ENCODE measurements at regions not wholly inside any gene's neighbourhood (a gene's known extent, or its start where the extent isn't known, plus 50 kb on each side); places are given as distances from the start of the nearest gene placed in this dataset.

DNA sequence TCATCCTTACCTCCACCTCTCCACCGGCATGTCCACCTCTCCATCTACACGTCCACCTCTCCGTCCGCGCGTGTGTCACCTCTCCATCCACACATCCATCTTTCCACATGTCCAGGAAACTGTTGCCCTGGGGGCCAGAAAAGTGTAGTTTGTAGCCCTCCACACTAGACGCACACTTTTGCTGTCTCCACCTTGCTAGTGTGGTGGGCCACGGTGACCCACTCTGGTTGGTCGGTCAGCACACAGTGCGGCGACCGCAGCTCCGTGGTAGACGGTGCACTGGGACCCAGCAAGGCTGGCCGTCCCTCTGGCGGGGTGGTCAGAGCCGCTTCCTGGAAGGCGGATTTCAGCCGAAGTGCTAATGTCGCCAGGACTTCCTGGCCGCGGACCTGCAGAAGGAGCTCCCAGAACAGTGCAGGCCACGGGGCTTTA lies 268.6 kb downstream of the DLL1 start:
- H3K4me3 Mint-ChIP-seq: peak overlapping the region; percentile 64 to 82
- Histone ChIP-seq H3K9me3 (replicated peaks in 1 of 2; ENCODE audit: control insufficient read depth in 1 of 2, insufficient read depth in 1 of 2, low read length in 2 of 2) (peaks cover 0 to 4% of the 10 kb centered on the region in 2 donors), H3K4me2 (replicated peaks; ENCODE audit: extremely low read depth, low read length, poor library complexity, severe bottlenecking) (no peak overlapping the region), H2AFZ (ENCODE audit: insufficient read depth, low read depth, low read length, poor library complexity, severe bottlenecking) (no peak overlapping the region), H3K4me3 (replicated peaks in 1 of 3; ENCODE audit: low read depth in 2 of 3, low read length in 3 of 3) (no peak overlapping the region), H3K27ac (ENCODE audit: low read depth in 1 of 2, low read length in 2 of 2) (no peak overlapping the region), H3K4me1 (ENCODE audit: control insufficient read depth in 1 of 2, insufficient read depth in 2 of 2, low read length in 2 of 2) (peaks cover 17 to 21% of the 10 kb centered on the region in 2 donors), H3K36me3 (replicated peaks in 1 of 2; ENCODE audit: control insufficient read depth in 1 of 2, insufficient read depth in 2 of 2, low read length in 2 of 2) (no peaks in the 10 kb centered on the region), H3K79me2 (ENCODE audit: insufficient read depth, low read length) (no peaks in the 10 kb centered on the region), H3K27me3 (ENCODE audit: control insufficient read depth in 2 of 2, insufficient read depth in 2 of 2, low read length in 2 of 2) (peaks cover 0 to 16% of the 10 kb centered on the region in 2 donors), H4K20me1 (ENCODE audit: insufficient read depth, low read length) (no peaks in the 10 kb centered on the region), H3K9ac (ENCODE audit: insufficient read depth, low read length, poor library complexity, severe bottlenecking) (no peak overlapping the region)
- TF ChIP-seq, protein P1, sequence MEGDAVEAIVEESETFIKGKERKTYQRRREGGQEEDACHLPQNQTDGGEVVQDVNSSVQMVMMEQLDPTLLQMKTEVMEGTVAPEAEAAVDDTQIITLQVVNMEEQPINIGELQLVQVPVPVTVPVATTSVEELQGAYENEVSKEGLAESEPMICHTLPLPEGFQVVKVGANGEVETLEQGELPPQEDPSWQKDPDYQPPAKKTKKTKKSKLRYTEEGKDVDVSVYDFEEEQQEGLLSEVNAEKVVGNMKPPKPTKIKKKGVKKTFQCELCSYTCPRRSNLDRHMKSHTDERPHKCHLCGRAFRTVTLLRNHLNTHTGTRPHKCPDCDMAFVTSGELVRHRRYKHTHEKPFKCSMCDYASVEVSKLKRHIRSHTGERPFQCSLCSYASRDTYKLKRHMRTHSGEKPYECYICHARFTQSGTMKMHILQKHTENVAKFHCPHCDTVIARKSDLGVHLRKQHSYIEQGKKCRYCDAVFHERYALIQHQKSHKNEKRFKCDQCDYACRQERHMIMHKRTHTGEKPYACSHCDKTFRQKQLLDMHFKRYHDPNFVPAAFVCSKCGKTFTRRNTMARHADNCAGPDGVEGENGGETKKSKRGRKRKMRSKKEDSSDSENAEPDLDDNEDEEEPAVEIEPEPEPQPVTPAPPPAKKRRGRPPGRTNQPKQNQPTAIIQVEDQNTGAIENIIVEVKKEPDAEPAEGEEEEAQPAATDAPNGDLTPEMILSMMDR (IDR thresholded peaks at IDR 0.05): no peak
- H3K27ac Mint-ChIP-seq: no peak overlapping the region
- peaks cover 2 to 3% of the 10 kb centered on the region in 2 donors for H3K36me3 Mint-ChIP-seq
- H3K27me3 Mint-ChIP-seq (ENCODE audit: low read depth in 3 of 3): peaks cover 12 to 30% (median 21%) of the 10 kb centered on the region in 3 donors
- peaks cover 0 to 3% (median 1%) of the 10 kb centered on the region in 7 donors for H3K9me3 Mint-ChIP-seq
- WGBS (ENCODE audit: insufficient coverage): 96% methylated on average over 15 of the region's 23 CpGs
- no peak for DNase-seq
- intact Hi-C loops (cut with micrococcal nuclease): no loop called here
- H3K4me1 Mint-ChIP-seq: peaks cover 38% of the 10 kb centered on the region

DNA sequence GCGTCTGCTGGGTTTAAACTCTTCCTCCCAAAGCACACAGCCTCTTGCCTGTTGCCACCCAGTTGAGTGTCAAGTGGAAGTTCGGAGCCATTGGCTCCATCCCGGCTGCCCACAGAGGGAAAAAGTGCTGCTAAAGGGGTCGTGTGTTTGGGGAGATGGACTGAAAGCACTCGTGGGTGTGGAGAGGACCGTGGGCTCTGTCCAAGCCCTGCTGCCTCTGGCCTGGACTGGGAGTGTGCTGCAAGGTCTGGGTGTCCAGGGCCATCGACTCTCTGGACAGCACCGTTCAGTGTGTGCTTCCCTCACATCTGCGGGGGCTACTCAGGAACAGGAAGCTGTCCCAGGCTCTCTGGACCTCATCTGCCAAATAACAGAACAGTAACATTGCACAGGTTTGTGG lies 269.3 kb downstream of the DLL1 start:
- no peaks in the 10 kb centered on the region for H4K20me1 ChIP-seq (ENCODE audit: insufficient read depth, low read length)
- H3K4me3 ChIP-seq (replicated peaks in 1 of 3; ENCODE audit: low read depth in 2 of 3, low read length in 3 of 3): no peak overlapping the region

More for the DNA sequence above, 269.3 kb downstream of the DLL1 start:
- H3K27ac Mint-ChIP-seq: peak overlapping the region in 1 of 7 donors; percentile 65
- Histone ChIP-seq H3K9me3 (replicated peaks in 1 of 2; ENCODE audit: control insufficient read depth in 1 of 2, insufficient read depth in 1 of 2, low read length in 2 of 2) (peaks cover 0 to 4% of the 10 kb centered on the region in 2 donors), H3K27ac (ENCODE audit: low read depth in 1 of 2, low read length in 2 of 2) (no peak overlapping the region), H3K9ac (ENCODE audit: insufficient read depth, low read length, poor library complexity, severe bottlenecking) (no peak overlapping the region), H3K4me1 (ENCODE audit: control insufficient read depth in 1 of 2, insufficient read depth in 2 of 2, low read length in 2 of 2) (peaks cover 18 to 25% of the 10 kb centered on the region in 2 donors), H3K36me3 (replicated peaks in 1 of 2; ENCODE audit: control insufficient read depth in 1 of 2, insufficient read depth in 2 of 2, low read length in 2 of 2) (no peaks in the 10 kb centered on the region), H3K27me3 (ENCODE audit: control insufficient read depth in 2 of 2, insufficient read depth in 2 of 2, low read length in 2 of 2) (peaks cover 0 to 16% of the 10 kb centered on the region in 2 donors), H3K4me2 (replicated peaks; ENCODE audit: extremely low read depth, low read length, poor library complexity, severe bottlenecking) (no peak overlapping the region), H3K79me2 (ENCODE audit: insufficient read depth, low read length) (no peaks in the 10 kb centered on the region), H2AFZ (ENCODE audit: insufficient read depth, low read depth, low read length, poor library complexity, severe bottlenecking) (no peak overlapping the region)
- H3K9me3 Mint-ChIP-seq: peaks cover 0 to 3% (median 1%) of the 10 kb centered on the region in 7 donors
- H3K36me3 Mint-ChIP-seq: peaks cover 2 to 3% of the 10 kb centered on the region in 2 donors
- H3K27me3 Mint-ChIP-seq (ENCODE audit: low read depth in 3 of 3): peaks cover 12 to 30% (median 21%) of the 10 kb centered on the region in 3 donors
- intact Hi-C loops (cut with micrococcal nuclease): no loop called here
- H3K4me1 Mint-ChIP-seq: peaks cover 43% of the 10 kb centered on the region
- TF ChIP-seq, protein P1 (IDR thresholded peaks at IDR 0.05): no peak
- H3K4me3 Mint-ChIP-seq: peak overlapping the region; percentile 64 to 82
- no peak for DNase-seq
- 82% methylated on average over 4 of the region's 9 CpGs for WGBS (ENCODE audit: insufficient coverage)

Measured in CD14-positive monocyte (primary cell).